GM18498 (cell line): ENCODE measurements at regions not wholly inside any gene's neighbourhood (a gene's known extent, or its start where the extent isn't known, plus 50 kb on each side); places are given as distances from the start of the nearest gene placed in this dataset.

Experiments
- ATAC-seq: cut with Tn5 transposase; IDR thresholded peaks from one replicate; pipeline ENCODE4 v1.9.1; 2021; ENCODE audit warnings: mild to moderate bottlenecking, moderate library complexity; ENCODE audit not compliant: unreplicated experiment

DNA sequence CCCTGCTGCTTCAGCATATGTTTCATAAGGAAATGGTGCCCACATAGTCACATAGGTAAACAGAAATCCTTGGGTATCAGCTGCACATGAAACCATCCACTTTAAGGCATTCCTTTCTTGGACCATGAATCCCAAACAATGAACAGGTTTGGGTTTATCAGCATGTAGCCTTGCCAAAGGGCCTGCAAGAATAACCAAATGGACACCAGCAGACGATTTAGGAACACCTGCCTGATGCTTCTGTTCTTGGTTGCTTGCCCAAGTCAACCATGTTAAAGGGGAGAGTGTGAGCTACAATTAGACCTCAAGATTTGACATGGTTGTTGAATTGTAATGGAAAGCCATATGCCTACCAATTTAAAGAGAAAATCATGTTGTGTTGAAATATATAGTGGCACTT, 1342.7 kb upstream of the PIK3C3 start:
- ATAC-seq: no peak

DNA sequence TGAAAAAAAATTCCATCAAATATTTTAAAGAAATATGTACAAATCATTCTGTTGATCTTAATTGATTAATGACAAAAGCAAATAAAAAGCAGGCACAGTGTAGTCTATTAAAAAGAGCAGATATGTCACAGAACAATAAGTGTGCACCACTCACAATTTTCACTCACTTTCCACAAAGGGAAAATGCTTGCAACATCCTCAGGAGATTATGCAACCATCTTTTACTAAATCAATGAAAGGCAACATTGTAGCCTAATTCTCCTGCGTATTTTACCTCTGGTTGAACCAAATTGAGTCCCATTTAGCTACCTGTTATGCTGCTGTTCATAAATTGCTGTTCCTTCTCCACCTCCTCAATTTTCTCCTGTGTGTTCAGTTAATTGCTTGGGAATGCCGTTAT, 1346.8 kb upstream of the PIK3C3 start:
- no peak for ATAC-seq

DNA sequence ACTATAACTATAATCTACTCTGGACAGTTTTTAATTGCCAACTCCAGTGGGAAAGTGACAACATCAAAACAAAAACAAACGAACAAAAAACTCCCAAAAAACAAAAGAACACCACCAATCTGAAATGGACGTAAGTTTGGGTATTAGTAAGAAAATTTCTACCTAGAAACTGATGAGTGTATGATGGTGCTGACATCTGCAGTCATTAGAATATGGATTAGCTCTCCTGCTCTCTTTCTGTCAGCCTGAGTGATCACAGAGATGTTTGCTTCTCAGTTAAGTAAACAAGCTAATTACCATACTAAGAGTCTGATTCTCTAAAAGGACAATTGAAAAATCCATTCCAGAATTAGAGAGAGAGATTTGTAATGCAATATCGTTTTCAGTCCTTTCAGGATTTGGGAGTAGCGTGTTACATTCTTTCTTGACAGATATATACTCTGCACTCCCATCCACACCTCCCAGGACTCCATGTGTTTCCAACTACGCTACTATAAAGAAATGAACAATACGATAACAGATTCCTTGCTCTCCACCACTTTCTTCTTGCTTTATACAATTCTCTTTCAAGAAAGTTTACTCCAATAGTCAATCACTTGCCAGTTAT, 1347.4 kb upstream of the PIK3C3 start:
- ATAC-seq: no peak

DNA sequence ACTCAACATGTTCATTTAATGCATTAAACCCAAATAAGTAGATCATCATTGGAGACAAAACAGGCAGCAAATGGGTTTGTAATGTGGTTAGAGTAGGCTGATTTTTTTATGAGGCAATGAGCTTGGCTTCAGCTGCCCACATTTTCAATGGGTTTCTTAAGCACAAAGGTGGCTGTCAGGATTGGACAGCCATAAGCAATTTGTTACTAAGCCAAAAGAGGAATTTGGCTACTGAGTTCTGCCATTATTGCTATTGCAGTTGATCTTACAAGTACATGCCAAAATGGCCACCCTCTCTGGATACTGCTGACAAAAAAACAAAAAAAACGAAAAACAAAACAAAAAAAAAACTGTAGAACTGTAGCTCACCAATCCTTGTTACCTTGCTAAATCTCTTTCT, 1348.0 kb upstream of the PIK3C3 start:
- no peak for ATAC-seq

DNA sequence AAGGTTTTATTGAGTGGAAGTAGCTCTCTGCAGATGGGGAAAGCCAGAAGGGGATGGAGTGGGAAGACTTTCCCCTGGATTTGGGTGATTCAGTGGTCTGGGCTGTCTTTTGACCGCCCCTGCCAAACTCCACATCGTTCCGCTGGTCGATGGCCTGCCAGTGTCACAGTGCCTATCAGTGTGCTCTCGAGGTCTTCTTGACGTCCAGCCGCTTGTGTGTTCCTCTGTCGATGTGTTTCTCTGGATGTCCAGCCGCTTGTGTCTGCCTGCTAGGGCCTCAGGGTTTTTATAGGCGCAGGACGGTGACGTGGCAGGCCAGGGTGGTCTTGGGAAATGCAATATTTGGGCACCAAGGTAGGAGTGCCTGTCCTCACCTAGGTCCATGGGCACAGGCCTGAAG, 1371.4 kb upstream of the PIK3C3 start:
- ATAC-seq: no peak

DNA sequence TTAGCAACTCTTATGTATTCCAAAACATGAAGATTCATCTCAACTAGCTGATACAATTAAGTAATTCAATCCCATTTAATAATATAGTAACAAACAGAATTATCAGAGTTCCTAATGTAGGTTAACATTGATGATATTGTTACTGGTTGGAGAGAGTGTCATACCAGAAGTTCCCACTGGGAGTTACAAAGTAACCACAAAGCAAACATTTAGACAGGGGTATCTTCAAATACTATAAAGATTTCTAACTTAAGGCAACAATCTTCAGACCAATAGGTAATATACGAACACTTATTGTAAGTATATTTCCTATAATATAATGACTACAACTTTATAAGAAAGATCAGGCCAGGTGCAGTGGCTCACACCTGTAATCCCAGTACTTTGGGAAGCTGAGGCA, 1372.9 kb upstream of the PIK3C3 start:
- no peak for ATAC-seq

DNA sequence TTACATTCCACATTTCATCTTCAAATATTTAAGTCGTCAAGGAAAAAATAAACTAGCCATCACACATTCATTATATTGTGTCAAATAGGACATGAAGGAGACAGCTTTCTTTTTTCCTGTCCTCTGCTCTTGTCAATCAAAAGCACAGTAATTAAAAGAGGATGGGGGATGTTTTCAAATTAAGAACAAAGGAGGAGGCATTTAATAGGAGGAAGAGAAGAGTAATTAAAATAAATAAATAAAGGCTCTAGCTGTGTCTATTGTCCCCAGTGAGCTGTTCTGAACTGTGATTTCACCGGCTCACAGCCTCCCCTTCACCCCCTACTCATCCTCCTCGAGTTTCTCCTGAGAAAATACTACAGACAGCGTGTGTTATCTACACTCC, 1377.1 kb upstream of the PIK3C3 start:
- ATAC-seq: no peak

DNA sequence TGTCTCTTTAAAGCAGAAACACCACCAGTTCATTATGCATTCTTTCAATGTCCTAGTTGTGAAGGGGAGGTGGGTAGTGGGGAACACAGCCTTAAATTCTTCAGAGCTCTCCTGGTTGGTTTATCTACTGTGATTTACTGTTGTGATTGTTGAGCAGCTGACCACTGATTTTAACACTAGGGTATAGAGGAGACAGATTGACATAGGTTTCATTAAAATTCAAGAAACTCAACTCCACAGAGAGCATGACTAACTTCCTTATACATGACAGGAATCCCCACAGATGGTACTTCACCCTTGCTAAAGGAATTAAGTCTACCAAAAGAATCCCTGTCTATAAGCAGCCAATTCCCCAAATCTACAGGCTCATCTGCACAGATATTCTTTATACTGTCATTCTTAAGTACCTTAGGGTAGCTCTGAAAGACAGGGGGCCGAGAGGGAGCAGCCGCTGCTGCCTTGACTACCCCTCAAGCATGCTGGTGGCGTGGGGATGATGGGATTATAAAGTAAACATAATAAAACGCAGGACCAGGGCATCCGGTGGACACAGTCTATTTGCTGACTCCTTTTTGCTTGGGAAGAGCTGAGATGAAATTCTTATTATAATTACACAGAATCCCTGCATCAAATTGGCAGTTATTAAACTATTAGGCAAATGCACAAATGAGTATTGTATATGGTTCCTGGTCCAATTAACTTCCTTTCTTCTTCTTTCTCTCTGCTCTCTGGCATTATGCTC, 1377.6 kb upstream of the PIK3C3 start:
- no peak for ATAC-seq

DNA sequence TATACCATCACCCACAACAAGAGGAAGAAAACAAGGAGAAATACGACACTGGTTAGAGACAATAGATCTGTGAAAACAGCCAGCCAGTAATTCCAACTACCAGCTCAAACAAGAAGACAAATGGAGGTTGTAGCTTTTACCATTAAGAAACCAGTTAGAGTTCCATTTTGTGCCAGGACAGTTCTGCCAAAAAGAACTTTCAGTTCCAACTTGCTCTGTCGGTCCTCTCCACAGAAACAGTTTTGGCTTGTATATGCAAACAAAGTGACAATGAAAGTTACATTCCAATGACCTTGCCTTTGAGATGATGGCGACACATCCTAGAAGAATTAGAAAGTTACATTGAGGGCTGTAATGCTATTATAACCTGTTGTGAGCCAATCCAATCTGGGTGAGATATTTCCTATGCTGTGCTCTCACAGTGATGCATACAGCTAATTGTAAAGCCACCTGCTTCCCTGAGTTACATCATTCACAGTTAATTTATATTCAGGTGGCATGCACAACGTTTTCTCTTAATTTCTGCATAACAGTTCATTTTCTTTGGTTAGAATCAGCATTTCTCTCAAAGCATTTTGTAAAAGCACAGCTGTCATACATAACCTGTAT, 1378.4 kb upstream of the PIK3C3 start:
- ATAC-seq: no peak

DNA sequence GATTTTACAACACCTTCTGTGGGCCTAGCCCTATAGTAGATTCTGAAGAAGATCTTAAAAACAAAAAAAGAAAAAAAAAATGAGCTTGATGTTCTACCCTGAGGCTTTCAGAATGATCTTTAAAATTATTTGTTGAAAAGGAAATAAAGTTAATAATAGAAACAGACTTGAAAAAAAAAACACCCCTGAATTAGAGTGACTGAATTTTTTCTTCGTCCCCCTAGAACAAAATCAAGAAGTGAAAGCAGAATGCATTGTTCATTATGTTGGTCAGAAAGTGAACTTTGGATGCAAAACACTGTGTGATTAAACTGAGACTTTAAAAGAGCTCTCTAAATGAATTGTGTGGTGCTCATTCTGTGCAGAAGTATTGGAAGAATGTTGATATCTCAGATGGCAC, 1384.4 kb upstream of the PIK3C3 start:
- ATAC-seq: no peak

DNA sequence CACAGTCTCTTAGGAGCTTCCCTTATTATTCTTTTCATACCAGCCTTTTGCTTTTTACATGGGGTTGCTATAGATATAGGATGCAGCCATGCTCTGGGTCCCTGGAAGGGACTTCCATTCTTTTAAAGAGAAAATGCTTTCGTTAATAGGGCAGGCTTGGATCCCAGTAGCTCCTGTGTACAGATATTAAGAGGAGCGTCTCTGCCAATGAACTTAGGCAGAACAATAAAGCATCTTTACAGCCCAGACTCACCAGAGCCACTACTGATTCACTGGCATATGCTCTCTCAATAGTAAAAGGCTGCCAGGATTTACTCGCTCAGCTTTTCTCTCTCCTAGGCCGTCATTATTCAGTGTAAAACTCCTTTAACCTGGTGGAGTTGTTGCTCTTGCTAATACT, 1385.4 kb upstream of the PIK3C3 start:
- no peak for ATAC-seq

DNA sequence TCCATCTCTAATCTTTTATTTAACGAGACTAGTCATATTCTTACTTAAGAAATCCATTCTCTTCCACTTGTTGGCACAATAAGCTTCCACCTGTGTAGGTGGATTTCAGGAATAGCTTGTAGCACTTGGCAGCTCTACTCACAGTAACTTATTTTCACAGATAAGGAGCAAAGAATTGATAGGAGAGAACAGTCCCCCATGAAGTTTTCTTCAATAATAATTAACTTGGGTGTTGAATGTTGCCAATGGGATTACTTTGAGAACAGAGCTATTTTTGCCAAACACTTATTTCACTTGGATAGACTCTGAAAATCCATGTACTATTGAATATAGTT, 1388.6 kb upstream of the PIK3C3 start:
- no peak for ATAC-seq

DNA sequence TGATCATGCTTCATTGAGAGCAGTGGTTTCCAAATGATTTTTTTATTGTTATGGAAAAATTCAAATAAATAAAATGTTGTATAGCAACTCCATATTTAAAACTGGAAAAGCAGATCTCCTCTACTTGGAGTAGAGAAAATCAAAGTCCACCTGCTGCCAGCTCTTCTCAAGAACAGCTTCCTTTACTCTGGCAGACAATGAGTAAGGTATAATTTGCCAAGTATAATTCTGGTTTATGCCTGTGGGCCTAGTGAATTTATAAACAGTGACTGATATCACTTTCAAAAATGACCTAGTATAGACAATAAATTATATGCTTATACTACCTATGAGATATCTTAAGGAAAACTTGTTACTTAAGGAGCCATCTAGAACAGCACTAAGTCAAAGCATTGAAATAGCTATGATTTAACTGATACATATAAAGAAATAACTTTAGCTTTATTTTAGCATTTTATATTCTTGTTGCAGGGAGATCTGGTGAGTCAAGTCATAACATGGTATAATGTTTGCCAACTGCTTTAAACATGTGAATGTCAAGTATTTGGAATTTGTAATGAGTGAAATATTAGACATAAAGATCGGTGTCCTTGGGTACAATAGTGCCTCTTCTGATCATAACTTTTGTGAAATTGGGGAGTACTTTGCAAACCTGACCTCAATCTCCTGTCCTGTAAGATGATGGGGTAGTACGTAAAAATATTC, 1389.1 kb upstream of the PIK3C3 start:
- ATAC-seq: no peak

DNA sequence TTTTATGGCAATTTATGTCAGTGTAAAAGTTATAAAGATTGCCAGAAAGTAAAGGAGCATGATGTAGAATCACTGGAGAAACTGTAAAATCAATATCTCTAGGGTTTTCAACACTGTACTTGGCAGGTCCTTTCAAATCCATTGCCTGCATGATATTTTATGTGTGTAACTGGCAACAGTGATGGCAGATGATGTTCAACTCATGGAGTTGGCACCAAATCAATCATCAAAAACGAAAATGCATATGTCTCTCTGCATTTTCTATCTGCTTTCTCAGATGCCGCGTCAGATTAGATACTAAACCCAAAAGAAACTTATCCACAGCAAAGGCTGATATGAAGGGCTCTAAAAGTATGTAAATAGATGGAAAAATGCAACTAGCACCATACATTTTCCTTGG, 1395.5 kb upstream of the PIK3C3 start:
- no peak for ATAC-seq

DNA sequence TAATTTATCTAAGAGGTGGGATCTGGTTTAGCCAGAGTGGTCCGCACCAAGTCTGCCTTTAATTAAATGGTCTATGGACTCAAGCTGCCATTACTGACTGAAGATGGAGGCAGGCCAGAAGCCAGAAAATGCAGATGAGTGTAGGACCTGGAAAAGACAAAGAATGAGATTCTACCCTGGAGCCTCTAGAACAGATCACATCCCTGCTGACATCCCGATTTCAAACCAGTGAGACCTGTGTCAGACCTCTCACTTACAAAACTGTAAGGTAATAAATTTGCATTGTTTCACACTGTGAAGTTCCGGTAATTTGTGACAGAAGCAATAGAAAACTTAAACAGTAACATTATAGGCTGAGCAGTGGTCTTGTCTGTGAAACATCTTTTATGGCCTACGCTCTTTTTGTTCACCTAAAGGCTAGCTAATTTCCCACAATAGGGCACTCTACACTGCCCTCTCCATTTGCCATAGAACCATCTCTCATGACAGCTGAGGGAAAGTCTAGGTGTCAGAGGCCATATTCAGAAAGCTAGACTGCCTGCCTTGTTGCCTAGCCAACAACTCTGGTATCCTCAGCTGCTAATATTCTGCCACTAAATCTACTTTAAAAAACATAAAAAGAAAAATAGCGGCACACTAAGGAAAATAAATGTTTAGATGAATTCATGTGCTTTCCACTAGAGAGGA, 1396.2 kb upstream of the PIK3C3 start:
- ATAC-seq: no peak

DNA sequence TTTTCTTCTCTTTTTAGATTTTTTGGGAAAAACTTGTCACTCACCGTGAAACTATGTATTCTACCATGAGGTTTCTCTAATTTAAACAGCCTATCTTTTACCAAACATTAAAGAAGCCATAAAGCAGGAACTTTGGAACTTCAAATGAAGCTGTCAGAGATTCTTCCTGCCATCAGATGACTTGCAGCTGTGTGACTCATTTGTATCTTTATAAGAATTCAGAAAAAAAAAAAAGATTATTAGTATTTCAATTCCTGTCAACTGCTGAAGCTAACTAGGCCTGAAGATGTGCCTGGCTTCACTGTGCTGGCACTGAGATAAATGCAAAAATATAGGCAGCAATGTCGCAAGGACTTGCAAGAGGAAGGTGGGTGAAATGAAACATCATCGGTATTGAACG, 1399.1 kb upstream of the PIK3C3 start:
- ATAC-seq: no peak

DNA sequence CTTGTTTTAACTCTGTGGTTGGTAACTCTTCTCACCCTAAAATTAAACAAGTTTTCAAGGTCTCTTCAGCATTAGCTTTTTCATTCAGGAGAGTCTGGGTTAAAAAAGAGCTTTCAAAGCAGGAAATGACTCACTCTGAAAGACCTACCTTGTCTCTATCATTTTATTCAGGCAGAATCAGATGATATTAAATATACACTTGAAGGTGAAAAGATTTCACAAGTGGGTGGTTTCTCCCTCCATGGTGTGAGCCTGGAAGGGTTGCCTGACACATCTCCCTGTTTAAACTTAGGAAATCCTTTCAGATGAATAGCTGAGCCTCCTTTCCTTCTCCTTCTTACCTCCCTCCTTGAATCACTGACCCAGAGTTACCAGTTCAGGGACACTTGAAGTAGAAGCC, 1402.0 kb upstream of the PIK3C3 start:
- no peak for ATAC-seq

DNA sequence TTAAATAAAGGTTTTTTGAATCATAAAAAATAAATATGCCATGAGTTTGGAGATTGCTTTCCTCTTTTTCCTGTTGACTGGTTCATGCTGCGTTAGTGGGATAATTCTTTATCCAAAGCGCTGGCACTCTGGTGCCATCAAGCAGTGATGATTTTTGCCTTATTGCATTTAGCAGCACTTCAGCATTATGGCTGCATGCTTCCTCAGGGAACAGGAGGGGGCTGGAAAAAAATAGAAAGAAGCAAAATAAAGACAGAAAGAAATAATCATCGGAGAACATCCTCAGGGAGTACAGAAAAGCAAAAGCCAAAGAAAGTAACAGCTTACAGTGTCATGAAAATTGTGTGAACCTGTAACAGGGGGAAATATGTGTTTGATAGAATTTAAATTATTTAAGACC, 1408.2 kb upstream of the PIK3C3 start:
- no peak for ATAC-seq

DNA sequence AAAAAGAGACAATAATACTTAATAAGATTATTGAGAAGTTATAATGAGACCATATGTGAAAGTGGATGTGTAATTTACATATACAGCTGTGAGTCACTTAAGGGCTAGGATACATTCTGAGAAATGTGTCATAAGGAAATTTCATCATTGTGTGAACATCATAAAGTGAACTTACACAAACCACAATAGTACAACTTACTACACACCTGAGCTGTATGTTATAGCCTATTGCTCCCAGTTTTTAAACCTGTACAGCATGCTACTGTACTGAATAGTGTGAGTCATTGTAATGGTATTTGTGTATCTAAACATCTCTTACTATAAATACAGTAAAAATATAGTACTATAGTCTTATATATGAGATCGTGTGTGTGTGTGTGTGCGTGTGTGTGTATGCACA, 1420.3 kb upstream of the PIK3C3 start:
- no peak for ATAC-seq

DNA sequence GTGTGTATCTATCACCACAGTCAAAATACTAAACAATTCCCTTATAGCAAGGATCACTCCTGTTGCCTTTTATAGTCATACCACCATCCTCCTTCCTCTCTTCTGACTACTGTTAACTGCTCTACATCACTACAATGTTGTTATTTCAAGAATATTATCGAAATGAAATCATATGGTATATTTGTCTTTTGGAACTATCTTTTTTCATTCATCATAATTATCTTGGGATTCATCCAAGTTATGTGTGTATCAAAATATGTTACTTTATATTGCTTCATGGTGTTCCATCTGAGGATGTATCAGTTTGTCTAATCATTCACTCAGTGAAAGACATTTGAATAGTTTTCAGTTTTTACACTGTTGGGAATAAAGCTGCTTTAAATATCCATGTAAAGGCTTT, 1423.0 kb upstream of the PIK3C3 start:
- no peak for ATAC-seq

DNA sequence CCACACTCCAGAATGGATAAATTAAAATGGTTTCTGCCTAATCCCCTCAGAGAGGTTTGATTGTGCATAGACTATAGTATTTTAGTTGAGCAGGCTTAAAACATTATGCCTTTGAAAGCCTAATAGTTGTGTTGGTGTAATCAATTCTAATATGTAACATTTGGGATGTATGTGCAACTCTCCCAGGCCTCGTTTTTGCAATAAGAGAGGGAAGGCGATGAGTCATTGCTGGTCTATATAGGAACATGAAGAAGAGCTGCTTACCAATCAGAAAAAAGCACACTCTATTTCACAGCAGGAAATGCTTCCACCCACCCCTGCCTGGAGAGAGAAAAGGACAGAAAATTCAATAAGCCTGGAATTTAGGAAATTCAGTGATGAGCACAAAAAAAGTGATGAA, 1424.0 kb upstream of the PIK3C3 start:
- no peak for ATAC-seq

DNA sequence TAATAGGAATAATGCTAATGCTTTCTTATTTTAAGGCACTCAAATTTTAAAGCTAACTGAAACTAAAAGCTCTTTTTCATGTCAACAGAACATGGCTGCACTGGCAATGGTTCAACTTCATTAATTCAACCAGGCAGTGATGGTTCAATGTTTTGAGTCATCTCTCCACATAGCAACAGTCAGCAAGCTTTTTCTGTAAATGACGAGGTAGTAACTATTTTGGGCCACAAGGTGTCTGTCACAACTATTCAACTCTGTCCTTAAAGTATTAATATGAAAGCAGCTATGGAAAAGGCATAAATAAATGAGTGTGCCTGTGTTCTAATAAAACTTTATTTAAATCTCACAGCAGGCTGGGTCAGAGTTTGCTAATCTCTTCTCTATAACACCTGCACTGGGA, 1425.6 kb upstream of the PIK3C3 start:
- no peak for ATAC-seq
